ENCODE measurements at regions not wholly inside any gene's neighbourhood (a gene's known extent, or its start where the extent isn't known, plus 50 kb on each side); places are given as distances from the start of the nearest gene placed in this dataset.

DNA sequence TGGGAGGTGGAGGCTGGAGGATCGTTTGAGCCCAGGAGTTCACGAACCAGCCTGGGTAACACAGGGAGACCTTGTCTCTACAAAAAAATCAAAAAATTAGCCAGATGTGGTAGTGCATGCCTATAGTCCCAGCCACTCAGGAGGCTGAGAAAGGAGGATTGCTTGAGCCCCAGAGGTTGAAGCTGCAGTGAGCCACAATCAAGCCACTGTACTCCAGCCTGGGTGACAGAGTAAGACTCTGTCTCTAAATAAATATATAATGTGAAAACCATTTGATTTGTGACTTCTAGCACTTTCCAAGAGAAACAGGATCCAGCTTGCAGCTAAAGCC is 459.1 kb downstream of the SOX9 start:
- Histone ChIP-seq H3K4me3 (ENCODE audit: low read length) (no peak overlapping the region), H2AFZ (ENCODE audit: low read length) (no peak overlapping the region), H3K4me1 (ENCODE audit: insufficient read depth, low read length) (peaks cover 22% of the 10 kb centered on the region), H4K20me1 (ENCODE audit: low read length) (peaks cover 91% of the 10 kb centered on the region), H3K79me2 (ENCODE audit: low read length) (peaks cover 98% of the 10 kb centered on the region), H3K9me3 (ENCODE audit: low read length) (no peaks in the 10 kb centered on the region), H3K36me3 (ENCODE audit: low read depth, low read length) (peaks cover 22% of the 10 kb centered on the region), H3K27me3 (ENCODE audit: low read length) (no peaks in the 10 kb centered on the region), H3K27ac (ENCODE audit: low read length) (peak overlapping the region; percentile 45), H3K9me2 (replicated peaks; ENCODE audit: low read length) (no peaks in the 10 kb centered on the region), H3K9ac (ENCODE audit: low read length) (no peak overlapping the region), H3K4me2 (ENCODE audit: low read length) (no peak overlapping the region), H3F3A (ENCODE audit: low read length, unreplicated experiment) (no peaks in the 10 kb centered on the region)
- ATAC-seq (no peak), DNase-seq (no peak)
- TF ChIP-seq CTCF (conservative IDR thresholded peaks at IDR 0.05; ENCODE audit: low read depth, low read length) (no peak), EZH2 (IDR thresholded peaks at IDR 0.05; ENCODE audit: low read length, unreplicated experiment) (no peak), EZH2phosphoT487 (IDR thresholded peaks at IDR 0.05; ENCODE audit: borderline replicate concordance, low read length) (no peak)
- no TSS peak for BruUV-seq (replicated peaks)
- intact Hi-C loops (cut with micrococcal nuclease), result loop anchor here (10.0 kb wide), 1 partner anchor 735 kb away; the partner anchor contains the start of gene CDC42EP4
- ChIA-PET POLR2A (ENCODE audit: unreplicated experiment) (no interaction called here), CTCF (interaction anchor here (0.7 to 2.1 kb wide), 5 partner anchors 9 to 147 kb away, joined by 3 to 11 read pairs (median 5); no protein-coding TSS in a partner anchor)

- Histone ChIP-seq H3K9ac (ENCODE audit: low read length) (no peak overlapping the region), H3K4me1 (ENCODE audit: insufficient read depth, low read length) (peaks cover 22% of the 10 kb centered on the region), H3K27me3 (ENCODE audit: low read length) (no peaks in the 10 kb centered on the region), H2AFZ (ENCODE audit: low read length) (no peak overlapping the region), H3K9me3 (ENCODE audit: low read length) (no peaks in the 10 kb centered on the region), H4K20me1 (ENCODE audit: low read length) (peaks cover 87% of the 10 kb centered on the region), H3K36me3 (ENCODE audit: low read depth, low read length) (peaks cover 22% of the 10 kb centered on the region), H3K27ac (ENCODE audit: low read length) (peak overlapping the region; percentile 45), H3K4me2 (ENCODE audit: low read length) (peak overlapping the region; percentile 29), H3K4me3 (ENCODE audit: low read length) (no peak overlapping the region), H3K79me2 (ENCODE audit: low read length) (peaks cover 95% of the 10 kb centered on the region), H3K9me2 (replicated peaks; ENCODE audit: low read length) (no peaks in the 10 kb centered on the region), H3F3A (ENCODE audit: low read length, unreplicated experiment) (no peaks in the 10 kb centered on the region)
- peak; percentile 94 for DNase-seq
- intact Hi-C loops (cut with micrococcal nuclease), result loop anchor here (10.0 kb wide), 1 partner anchor 734 kb away; the partner anchor contains the start of gene CDC42EP4
- POLR2A ChIA-PET (ENCODE audit: unreplicated experiment), result interaction anchor here (0.7 kb wide), 1 partner anchor 144 kb away, joined by 3 read pairs; no protein-coding TSS in a partner anchor
- BruUV-seq (replicated peaks), result no TSS peak
- no peak for TF ChIP-seq EZH2phosphoT487 (IDR thresholded peaks at IDR 0.05; ENCODE audit: borderline replicate concordance, low read length)
- no peak for TF ChIP-seq CTCF (conservative IDR thresholded peaks at IDR 0.05; ENCODE audit: low read depth, low read length)
- no peak for TF ChIP-seq EZH2 (IDR thresholded peaks at IDR 0.05; ENCODE audit: low read length, unreplicated experiment)
- CTCF ChIA-PET, result interaction anchor here (0.6 to 2.1 kb wide), 5 partner anchors 9 to 147 kb away, joined by 3 to 11 read pairs (median 5); no protein-coding TSS in a partner anchor
- ATAC-seq, result peak; percentile 94
These were observed 459.7 kb downstream of the SOX9 start for GRCh38 chr17:72580321-72581127.

DNA sequence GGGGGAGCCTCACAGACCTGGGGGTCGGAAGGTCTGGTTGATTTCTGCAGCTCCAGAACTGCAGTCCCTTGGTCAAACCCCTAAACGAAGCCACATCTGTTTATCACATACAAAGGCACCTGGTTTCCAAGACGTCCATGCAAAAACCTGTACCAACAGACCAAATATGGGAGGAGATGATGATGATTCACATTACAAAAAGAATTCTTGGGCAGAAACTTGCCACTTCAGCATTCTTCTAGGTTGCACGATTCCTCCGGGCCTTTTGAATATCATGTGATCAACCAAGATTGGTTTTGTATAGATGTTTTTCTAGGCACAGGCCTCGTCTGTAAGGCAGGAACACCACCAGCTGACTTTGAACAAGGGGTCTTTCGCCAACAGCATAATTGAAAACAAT is 466.3 kb downstream of the SOX9 start:
- Histone ChIP-seq H3F3A (ENCODE audit: low read length, unreplicated experiment) (peaks cover 8% of the 10 kb centered on the region), H3K4me2 (ENCODE audit: low read length) (peak overlapping the region; percentile 78), H2AFZ (ENCODE audit: low read length) (no peak overlapping the region), H3K9ac (ENCODE audit: low read length) (no peak overlapping the region), H3K9me2 (replicated peaks; ENCODE audit: low read length) (no peaks in the 10 kb centered on the region), H3K4me3 (ENCODE audit: low read length) (peak overlapping the region; percentile 95), H3K4me1 (ENCODE audit: insufficient read depth, low read length) (peaks cover 32% of the 10 kb centered on the region), H3K79me2 (ENCODE audit: low read length) (peaks cover 95% of the 10 kb centered on the region), H3K27ac (ENCODE audit: low read length) (no peak overlapping the region; the same call in 1 of the 2 replicates), H3K27me3 (ENCODE audit: low read length) (no peaks in the 10 kb centered on the region), H4K20me1 (ENCODE audit: low read length) (peaks cover 81% of the 10 kb centered on the region), H3K9me3 (ENCODE audit: low read length) (no peaks in the 10 kb centered on the region), H3K36me3 (ENCODE audit: low read depth, low read length) (peaks cover 34% of the 10 kb centered on the region)
- intact Hi-C loops (cut with micrococcal nuclease), result loop anchor here (10.0 kb wide), 1 partner anchor 728 kb away; the partner anchor contains the start of gene CDC42EP4
- no peak for ATAC-seq
- peak; percentile 39 for DNase-seq
- TF ChIP-seq EZH2phosphoT487 (IDR thresholded peaks at IDR 0.05; ENCODE audit: borderline replicate concordance, low read length) (no peak), CTCF (conservative IDR thresholded peaks at IDR 0.05; ENCODE audit: low read depth, low read length) (no peak), EZH2 (IDR thresholded peaks at IDR 0.05; ENCODE audit: low read length, unreplicated experiment) (no peak)
- CTCF ChIA-PET, result interaction anchor here (0.6 kb wide), 1 partner anchor 715 kb away, joined by 4 read pairs; no protein-coding TSS in a partner anchor
- BruUV-seq (replicated peaks), result no TSS peak
- POLR2A ChIA-PET (ENCODE audit: unreplicated experiment), result no interaction called here

Measured in PC-3 (cell line).